A172 (cell line): ENCODE measurements at regions not wholly inside any gene's neighbourhood (a gene's known extent, or its start where the extent isn't known, plus 50 kb on each side); places are given as distances from the start of the nearest gene placed in this dataset.
"Not testable (repeated sequence)": the region's sequence is repeated elsewhere in the genome, so short reads cannot be mapped to it uniquely, and the experiment has no call there.

ENCODE experiments used
- DNase-seq: peaks from one replicate; pipeline ENCODE4 v3.0.0-alpha.2; 2015; ENCODE audit warnings: low spot score

DNA sequence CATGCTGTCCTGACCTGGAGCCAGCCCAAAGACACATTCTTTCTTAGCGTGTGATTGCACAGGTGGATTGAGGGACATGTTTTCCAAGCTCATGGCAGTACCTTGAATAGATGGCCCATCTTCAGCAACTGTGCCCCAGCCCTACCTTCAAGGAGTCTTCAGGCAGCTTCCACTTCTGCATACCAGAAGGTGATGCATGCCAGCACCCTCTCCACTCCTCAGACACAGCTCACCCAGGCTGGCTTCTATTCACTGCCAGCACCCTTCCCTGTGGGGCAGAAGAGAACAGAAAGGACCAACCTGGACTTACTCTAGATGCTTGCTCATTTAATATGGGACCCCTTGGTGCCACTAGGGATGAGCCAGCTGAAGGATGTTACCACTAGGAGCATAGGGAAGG, 466.4 kb upstream of the ISX start:
- DNase-seq, result no peak

DNA sequence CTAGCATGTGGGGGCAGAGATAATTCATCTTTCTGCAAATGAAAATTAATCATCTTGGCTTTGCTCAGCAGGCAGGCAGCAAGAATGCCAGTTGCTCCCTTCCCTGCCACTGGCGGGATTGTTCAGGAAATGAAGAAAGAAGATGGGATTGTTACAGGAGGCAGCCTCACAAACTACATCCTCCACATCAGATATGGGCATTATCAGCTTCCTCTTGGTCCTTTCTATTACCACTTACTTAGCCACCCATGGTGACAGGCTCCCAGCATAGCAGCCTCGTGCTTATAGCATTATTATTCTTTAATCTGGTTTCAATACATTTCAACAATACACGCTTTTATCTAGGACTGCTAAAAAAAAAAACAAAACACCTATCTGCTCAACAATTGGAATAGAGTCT, 461.6 kb upstream of the ISX start:
- no peak for DNase-seq

DNA sequence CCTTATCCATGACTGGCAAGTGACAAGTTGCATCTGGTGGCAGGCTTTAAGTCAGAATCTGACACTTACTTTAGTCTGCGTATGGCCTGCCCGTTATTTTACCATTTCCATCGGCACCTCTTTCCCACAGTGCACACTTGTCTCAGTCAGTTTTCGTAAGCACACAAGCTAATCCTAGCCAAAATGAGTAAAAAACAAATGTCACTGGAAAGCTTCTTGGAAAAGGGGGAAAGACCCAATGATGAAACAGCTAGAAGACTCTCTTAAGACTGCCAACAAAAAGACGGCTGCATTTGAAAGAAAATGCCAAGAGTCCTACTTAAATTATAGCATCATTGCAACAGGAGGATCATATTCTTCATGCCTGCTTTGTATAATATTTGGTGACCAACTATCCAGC, 457.9 kb upstream of the ISX start:
- no peak for DNase-seq

- no peak for DNase-seq
Observed at GRCh38 chr22:34608540-34609115, 457.3 kb upstream of the ISX start.

- no peak for DNase-seq
Observed at GRCh38 chr22:34609646-34610045, 456.3 kb upstream of the ISX start.

DNA sequence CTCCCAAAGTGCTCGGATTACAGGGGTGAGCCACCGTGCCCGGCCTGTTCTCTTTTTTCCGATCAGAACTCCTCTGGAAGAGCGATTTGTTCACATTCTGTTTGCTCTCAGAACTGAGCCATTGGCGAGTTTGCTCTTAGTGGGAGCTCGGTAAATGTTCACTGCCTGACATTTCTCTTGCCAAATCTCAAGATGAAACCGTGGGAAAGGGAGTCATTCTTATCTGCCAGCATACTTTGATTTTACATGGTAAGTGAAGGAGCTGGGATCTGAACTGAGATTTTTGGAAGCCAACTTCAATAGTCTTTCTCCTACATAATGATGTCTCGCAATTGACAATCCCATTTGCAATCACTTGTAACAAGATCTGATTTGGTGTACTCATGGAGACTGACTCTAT, 445.8 kb upstream of the ISX start:
- no peak for DNase-seq

- DNase-seq, result no peak
Observed at GRCh38 chr22:34620832-34621231, 445.1 kb upstream of the ISX start.

GRCh38 chr22:34622602-34623001, 443.4 kb upstream of the ISX start:
- no peak for DNase-seq

GRCh38 chr22:34623580-34623979, 442.4 kb upstream of the ISX start:
- DNase-seq, result no peak

DNA sequence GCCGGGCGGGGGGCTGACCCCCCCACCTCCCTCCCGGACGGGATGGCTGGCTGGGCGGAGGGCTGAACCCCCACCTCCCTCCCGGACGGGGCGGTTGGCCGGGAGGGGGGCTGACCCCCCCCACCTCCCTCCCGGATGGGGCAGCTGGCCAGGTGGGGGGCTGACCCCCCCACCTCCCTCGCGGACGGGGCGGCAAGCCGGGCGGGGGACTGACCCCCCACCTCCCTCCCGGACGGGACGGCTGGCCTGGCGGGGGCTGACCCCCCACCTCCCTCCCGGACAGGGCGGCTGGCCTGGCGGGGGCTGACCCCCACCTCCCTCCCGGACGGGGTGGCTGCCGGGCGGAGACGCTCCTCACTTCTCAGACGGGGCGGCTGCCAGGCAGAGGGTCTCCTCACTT, 440.1 kb upstream of the ISX start:
- not testable (repeated sequence) for DNase-seq

DNA sequence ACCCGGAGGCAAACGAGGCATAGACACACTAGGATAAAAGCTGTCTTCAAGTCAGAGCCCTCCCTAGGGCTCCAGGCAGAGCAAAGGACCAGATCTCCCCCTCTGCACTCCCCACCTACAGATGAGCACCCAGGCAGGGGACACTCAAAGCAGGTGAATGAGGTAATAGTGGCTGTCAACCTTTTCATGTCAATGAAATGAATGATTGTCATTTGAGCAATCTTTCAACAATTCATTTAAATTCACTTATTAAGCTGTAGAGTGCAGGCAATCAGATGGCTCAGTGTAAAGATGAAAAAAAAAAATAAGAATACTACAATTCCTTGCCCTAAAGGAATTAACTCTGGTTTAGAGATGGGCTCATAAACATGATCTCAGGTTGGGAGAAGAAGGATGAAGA, 427.8 kb upstream of the ISX start:
- no peak for DNase-seq

- DNase-seq, result no peak
Observed at GRCh38 chr22:34639911-34640310, 426.0 kb upstream of the ISX start.

DNA sequence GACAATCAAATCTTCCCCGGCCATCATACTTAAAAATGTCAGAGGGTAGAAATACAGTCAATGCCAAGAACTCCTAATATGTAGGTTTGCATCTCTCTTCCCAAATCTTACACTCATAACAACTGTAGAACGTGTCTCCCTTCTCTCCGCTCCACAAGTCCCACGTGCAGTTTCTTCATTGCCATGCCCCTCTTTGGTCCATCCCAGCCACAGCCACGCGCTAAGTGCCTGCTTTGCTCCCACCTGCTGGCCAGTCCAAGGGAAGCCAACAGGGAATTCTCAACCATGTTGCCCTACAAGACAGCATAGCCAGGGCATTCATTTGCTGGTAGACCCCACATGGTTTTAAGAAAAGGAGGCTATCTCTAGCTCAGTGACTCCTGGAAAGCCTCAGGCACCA, 420.6 kb upstream of the ISX start:
- no peak for DNase-seq

DNA sequence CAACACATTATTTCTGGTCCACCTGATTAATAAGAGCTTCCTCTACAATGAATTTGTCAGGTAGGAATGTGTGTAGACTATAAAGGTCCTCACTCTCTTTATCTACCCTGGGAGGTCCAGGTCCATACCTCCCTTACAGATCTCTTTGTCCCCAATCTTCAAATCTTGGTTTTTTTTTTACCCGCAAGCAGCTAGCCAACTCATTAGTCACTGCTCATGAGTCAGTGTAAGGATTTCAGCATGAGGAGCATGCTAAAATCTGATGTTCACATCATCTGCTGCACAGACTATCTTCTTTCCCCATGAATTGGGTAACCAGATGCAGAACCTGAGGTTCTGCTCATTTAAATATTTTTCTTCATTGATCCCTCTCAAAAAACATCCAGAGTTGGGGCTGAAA, 397.0 kb upstream of the ISX start:
- DNase-seq, result no peak

GRCh38 chr22:34683031-34683430, 382.9 kb upstream of the ISX start:
- DNase-seq, result not testable (repeated sequence)

DNA sequence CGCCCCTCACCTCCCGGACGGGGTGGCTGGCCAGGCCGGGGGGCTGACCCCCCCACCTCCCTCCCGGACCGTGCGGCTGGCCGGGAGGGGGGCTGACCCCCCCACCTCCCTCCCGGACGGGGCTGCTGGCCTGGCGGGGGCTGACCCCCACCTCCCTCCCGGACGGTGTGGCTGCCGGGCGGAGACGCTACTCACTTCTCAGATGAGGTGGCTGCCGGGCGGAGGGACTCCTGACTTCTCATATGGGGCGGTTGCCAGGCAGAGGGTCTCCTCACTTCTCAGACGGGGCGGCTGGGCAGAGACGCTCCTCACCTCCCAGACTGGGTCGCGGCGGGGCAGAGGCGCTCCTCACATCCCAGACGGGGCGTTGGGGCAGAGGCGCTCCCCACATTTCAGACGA, 381.7 kb upstream of the ISX start:
- not testable (repeated sequence) for DNase-seq

GRCh38 chr22:34687116-34687515, 378.8 kb upstream of the ISX start:
- DNase-seq, result no peak

GRCh38 chr22:34688825-34689224, 377.1 kb upstream of the ISX start:
- no peak for DNase-seq

GRCh38 chr22:34696557-34696956, 369.4 kb upstream of the ISX start:
- DNase-seq, result no peak

DNA sequence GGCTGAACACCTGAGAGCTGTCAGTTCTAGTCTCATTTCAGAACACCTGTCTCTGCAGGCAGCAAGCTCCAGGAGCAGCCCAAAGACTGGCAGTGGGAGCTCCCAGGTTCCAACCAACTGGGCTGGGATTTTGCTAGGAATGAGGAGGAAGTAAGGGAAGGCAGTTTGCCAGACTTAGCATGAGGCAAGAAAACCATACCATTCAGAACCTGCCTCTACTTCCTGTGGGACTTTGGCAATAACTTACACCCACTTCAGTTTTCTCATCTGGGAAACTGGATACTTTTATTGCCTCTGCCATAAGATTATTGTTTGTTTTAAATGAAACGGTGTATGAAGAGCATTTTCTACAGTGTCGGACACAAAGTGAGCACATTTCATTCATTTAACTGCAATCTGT, 363.7 kb upstream of the ISX start:
- no peak for DNase-seq

- DNase-seq, result no peak
Observed at GRCh38 chr22:34709641-34710040, 356.3 kb upstream of the ISX start.

GRCh38 chr22:34722901-34723300, 343.1 kb upstream of the ISX start:
- no peak for DNase-seq

GRCh38 chr22:34736081-34736480, 329.9 kb upstream of the ISX start:
- DNase-seq, result no peak

DNA sequence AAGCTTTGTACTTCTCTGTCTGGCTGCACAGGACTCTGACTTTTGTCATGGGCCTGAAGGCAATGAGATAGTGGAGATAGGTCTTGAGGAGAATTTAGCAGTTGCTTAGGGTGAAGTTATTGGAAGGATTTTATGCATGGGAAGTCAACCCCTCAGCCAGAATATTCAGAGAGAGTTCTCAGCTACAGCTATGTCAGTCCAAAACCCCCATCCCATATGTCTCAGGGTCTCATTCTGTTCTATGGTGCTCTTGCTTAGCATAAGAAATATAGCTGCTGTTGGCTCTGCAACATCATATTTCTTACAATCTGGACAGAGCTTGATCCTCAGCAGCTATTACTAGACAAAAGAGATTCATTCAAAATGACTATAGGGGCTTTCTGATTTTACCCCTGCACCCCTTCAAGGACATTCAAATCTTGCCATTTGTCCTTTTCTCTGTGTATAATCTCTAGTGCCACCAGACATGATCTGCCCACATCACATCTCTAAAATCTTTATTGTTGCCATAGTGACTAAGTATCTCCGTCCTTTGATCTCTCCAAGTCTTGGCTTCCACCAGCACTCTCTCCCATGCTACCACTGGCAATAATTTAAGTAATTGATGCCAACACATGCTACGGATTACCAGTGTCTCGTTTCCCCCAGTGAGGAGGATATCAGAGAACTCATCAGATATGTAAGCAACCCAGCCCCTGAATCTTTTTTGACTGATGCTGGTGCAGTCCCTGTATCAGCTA, 327.1 kb upstream of the ISX start:
- DNase-seq, result no peak
